NCI-H82 treated with DMSO at 0.1 percent for 48 hours (cell line): ENCODE measurements at regions not wholly inside any gene's neighbourhood (a gene's known extent, or its start where the extent isn't known, plus 50 kb on each side); places are given as distances from the start of the nearest gene placed in this dataset.

Source experiments
- DNase-seq: peaks from one replicate; lab custom pipeline; 2025; ENCODE audit not compliant: unreplicated experiment; lab: John Stamatoyannopoulos, UW

- no peak for DNase-seq
Measured at GRCh38 chr3:147582642-147583041, 173.5 kb downstream of the ZIC1 start.

- no peak for DNase-seq
Measured at GRCh38 chr3:147589016-147589415, 179.9 kb downstream of the ZIC1 start.

- no peak for DNase-seq
Measured at GRCh38 chr3:147604136-147604535, 195.0 kb downstream of the ZIC1 start.

GRCh38 chr3:147613725-147614124 lies 204.6 kb downstream of the ZIC1 start:
- DNase-seq, result peak; percentile 35

GRCh38 chr3:147614210-147614609 lies 205.0 kb downstream of the ZIC1 start:
- DNase-seq, result no peak

- no peak for DNase-seq
Measured at GRCh38 chr3:147615035-147615434, 205.9 kb downstream of the ZIC1 start.

GRCh38 chr3:147616998-147617619 lies 207.9 kb downstream of the ZIC1 start:
- DNase-seq, result no peak

- no peak for DNase-seq
Measured at GRCh38 chr3:147618691-147619090, 209.5 kb downstream of the ZIC1 start.

GRCh38 chr3:147619921-147620560 lies 210.9 kb downstream of the ZIC1 start:
- no peak for DNase-seq

GRCh38 chr3:147620906-147621305 lies 211.7 kb downstream of the ZIC1 start:
- no peak for DNase-seq

GRCh38 chr3:147630921-147631415 lies 221.8 kb downstream of the ZIC1 start:
- no peak for DNase-seq

- DNase-seq, result no peak
Measured at GRCh38 chr3:147640781-147641180, 231.6 kb downstream of the ZIC1 start.

GRCh38 chr3:147645761-147646160 lies 236.6 kb downstream of the ZIC1 start:
- DNase-seq, result no peak

GRCh38 chr3:147649475-147649874 lies 240.3 kb downstream of the ZIC1 start:
- DNase-seq, result no peak

GRCh38 chr3:147651107-147651778 lies 242.1 kb downstream of the ZIC1 start:
- no peak for DNase-seq

GRCh38 chr3:147652651-147653366 lies 243.6 kb downstream of the ZIC1 start:
- no peak for DNase-seq

- DNase-seq, result no peak
Measured at GRCh38 chr3:147653367-147653923, 244.3 kb downstream of the ZIC1 start.

- no peak for DNase-seq
Measured at GRCh38 chr3:147654827-147655226, 245.7 kb downstream of the ZIC1 start.

GRCh38 chr3:147655236-147655635 lies 246.1 kb downstream of the ZIC1 start:
- DNase-seq, result no peak

GRCh38 chr3:147656023-147656422 lies 246.9 kb downstream of the ZIC1 start:
- no peak for DNase-seq

GRCh38 chr3:147661916-147662315 lies 252.8 kb downstream of the ZIC1 start:
- DNase-seq, result no peak
